GM20000 (cell line): ENCODE measurements at regions not wholly inside any gene's neighbourhood (a gene's known extent, or its start where the extent isn't known, plus 50 kb on each side); places are given as distances from the start of the nearest gene placed in this dataset.
A peak's percentile ranks its signal among the peaks of the same experiment; 100 is the strongest.

Experiments
- DNase-seq: peaks from one replicate; pipeline ENCODE4 v3.0.0; 2012; ENCODE audit warnings: low spot score
- TF ChIP-seq, protein P1 (sequence below): IDR thresholded peaks from 2 replicates; pipeline ENCODE4 v1.5.1; 2012; ENCODE audit warnings: mild to moderate bottlenecking, control low read depth; ENCODE audit errors: extremely low read depth, missing control alignments

DNA sequence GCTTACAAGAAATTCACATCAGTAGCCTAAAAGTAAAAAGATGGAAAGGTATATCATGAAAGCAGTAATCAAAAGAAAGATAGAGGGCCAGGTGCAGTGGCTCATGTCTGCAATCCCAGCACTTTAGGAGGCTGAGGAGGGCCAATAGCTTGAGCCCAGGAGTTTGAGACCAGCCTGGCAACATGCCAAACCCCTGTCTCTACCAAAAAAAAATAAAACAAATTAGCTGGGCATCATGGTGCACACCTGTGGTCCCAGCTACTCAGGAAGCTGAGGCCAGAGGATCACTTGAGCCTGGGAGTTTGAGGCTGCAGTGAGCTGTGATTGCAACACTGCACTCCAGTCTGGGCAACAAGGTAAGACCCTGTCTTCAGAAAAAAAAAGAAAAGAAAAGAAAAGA, 55.5 kb downstream of the GSPT2 start:
- TF ChIP-seq, protein P1, sequence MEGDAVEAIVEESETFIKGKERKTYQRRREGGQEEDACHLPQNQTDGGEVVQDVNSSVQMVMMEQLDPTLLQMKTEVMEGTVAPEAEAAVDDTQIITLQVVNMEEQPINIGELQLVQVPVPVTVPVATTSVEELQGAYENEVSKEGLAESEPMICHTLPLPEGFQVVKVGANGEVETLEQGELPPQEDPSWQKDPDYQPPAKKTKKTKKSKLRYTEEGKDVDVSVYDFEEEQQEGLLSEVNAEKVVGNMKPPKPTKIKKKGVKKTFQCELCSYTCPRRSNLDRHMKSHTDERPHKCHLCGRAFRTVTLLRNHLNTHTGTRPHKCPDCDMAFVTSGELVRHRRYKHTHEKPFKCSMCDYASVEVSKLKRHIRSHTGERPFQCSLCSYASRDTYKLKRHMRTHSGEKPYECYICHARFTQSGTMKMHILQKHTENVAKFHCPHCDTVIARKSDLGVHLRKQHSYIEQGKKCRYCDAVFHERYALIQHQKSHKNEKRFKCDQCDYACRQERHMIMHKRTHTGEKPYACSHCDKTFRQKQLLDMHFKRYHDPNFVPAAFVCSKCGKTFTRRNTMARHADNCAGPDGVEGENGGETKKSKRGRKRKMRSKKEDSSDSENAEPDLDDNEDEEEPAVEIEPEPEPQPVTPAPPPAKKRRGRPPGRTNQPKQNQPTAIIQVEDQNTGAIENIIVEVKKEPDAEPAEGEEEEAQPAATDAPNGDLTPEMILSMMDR, result no peak
- no peak for DNase-seq

DNA sequence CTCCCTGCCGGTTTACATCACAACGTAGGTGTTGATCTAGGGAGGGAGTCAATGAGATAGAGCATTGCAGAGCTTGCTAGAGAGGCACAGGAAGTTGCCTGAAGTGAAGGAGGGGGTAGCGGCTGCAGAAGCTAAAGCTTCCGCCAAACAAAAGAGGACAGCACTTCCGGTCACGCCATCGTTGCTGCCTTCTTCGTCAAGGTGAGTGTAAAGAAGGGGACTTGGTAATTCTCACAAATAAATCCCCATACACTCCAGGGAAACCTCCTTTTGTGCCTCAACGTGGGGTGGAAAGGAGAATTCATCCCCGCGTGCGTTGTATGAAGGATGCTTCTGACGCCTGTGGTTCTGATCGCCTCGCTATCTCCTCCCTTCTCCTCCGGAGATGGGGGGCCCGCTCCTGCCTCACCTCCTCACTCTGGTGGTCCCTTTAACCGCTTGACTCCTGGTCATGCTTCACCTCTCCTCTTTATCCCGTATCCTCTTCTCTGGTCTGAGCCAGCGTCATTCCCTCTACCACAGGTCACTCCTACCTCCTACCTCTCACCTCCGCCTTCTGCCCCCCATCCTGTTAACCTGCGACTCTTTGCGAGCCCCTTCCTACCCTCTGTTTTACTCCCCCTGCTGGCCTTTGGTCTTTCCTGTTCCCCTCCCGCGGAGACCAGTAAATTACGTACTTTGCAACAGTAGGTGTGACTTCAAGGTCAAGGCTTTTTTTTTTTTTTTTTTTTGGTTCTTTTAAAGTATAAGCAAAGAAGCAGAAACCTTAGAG, 59.9 kb downstream of the GSPT2 start:
- DNase-seq, result peak; percentile 44

DNA sequence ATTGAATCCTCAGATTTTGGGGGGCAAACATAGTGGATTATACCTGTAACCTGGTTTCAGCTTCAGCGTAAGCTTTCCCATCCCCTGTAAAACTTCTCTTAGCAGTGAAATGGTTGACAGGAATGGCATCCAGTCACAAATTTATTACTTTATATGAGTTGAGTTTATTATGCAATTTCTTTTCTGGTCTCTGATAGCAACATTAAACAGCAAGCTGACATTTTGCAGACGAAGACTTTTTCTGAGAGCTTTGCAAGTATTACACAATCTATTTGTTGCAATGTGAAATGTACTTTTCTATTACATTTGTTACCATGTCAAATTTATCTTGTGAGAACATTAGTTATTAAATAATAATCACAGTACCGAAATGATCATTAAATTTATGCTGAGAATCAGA, 60.6 kb downstream of the GSPT2 start:
- DNase-seq, result no peak
- TF ChIP-seq, protein P1, result no peak

More for the DNA sequence above, 59.9 kb downstream of the GSPT2 start:
- TF ChIP-seq, protein P1, result no peak

DNA sequence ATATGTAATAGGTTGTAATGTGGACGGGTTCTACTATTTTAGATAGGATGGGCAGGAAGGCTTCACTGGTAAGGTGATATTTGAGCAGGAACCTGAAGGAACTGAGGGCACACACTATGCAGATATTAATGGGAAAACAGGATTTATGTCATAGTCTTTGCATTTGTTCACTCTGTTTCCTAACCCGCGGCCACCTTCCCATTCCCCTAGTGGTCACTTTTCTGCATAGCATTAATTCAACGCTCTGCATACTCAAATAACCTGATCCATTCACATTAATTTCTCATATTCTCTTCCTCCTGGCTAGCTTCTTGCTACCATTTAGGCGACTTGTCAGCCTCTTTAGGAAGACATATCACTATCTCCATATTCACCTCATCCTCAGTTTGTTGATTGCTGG, 61.5 kb downstream of the GSPT2 start:
- TF ChIP-seq, protein P1, result no peak
- DNase-seq, result no peak

DNA sequence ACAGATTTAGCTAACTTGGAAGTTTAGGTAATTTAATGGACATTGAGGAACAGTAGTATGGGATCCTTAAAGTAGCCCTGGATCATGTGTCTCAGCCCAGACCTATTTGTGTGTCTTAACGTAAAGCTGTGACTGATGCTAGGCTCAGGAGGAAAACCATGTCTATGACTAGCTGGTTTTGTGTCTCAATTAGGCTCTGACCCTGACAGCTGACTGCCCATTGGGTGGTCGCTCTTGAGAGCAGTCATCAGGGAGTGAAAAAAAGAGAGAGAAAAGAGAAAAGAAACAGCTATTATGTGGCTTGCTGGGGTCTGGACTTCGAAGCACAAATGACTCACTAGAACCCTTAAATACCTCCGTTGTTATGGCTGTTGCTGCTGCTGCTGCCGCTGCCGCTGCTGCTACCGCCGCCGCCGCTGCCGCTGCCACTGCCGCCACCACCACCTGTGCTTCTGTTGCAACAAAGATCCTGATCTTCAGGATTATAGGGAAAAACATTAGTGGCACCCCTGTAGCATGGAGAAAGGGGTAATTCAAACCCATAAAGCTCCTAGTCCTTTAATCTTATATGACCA, 70.7 kb downstream of the GSPT2 start:
- TF ChIP-seq, protein P1, result no peak
- DNase-seq, result no peak

DNA sequence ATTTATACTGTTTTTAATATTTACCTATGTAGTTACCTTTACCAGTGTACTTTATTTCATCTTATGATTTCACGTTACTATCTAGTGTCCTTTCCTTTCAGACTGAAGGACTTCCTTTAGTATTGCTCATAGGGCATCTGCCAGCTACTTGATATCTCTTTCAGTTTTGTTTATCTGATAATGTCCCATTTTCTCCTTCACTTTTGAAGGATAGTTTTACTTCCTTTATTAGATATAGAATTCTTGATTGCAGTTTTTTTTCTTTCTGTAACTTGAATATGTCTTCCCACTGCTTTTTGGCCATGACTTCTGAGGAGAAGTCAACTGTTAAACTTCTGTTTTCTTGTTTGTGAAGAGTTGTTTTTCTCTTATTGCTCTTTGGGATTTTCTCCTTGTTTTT, 69.4 kb upstream of the MAGED1 start:
- TF ChIP-seq, protein P1, result no peak
- DNase-seq, result no peak

DNA sequence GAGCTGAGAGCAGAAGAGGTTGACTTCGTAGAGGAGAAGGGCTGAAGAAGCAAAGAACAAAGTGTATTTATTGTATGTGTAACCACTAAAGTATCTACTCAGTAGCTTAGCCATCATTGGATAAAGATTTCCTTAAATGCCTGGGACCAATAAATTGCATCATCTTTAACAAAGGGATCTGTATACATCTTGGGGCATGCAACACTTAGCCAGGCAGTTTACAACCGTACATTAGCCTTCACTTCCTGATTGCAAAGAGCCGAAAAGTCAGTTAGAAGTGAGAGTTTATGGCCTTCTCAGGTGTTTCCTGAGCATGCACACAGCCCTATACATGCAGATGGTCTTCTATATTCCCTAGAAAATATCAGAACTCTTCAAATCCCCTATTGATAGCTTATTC, 68.0 kb upstream of the MAGED1 start:
- TF ChIP-seq, protein P1, result no peak
- no peak for DNase-seq
